ENCODE measurements at regions not wholly inside any gene's neighbourhood (a gene's known extent, or its start where the extent isn't known, plus 50 kb on each side); places are given as distances from the start of the nearest gene placed in this dataset.

GRCh38 chr15:31247404-31247803 lies 79.2 kb upstream of the KLF13 start:
- Histone ChIP-seq H3K9me3 (no peaks in the 10 kb centered on the region), H3K27ac (no peak overlapping the region), H3K27me3 (no peaks in the 10 kb centered on the region), H3K4me3 (no peak overlapping the region), H3K36me3 (ENCODE audit: low read depth, missing control alignments) (no peaks in the 10 kb centered on the region), H3K4me1 (no peaks in the 10 kb centered on the region)
- intact Hi-C loops (cut with DNase I; ENCODE audit: low total_unique reads): no loop called here
- 88 to 92% methylated on average over 13 of the region's 13 CpGs for WGBS, 2 donors
- TF ChIP-seq POLR2A (IDR thresholded peaks at IDR 0.05) (no peak), CTCF (IDR thresholded peaks at IDR 0.05) (no peak)
- DNase-seq: no peak

GRCh38 chr15:31248263-31248662 lies 78.4 kb upstream of the KLF13 start:
- no peaks in the 10 kb centered on the region for H3K4me1 ChIP-seq
- no peaks in the 10 kb centered on the region for H3K27me3 ChIP-seq
- intact Hi-C loops (cut with DNase I; ENCODE audit: low total_unique reads): no loop called here
- no peak for DNase-seq
- no peak overlapping the region for H3K4me3 ChIP-seq
- H3K9me3 ChIP-seq: no peaks in the 10 kb centered on the region
- TF ChIP-seq POLR2A (IDR thresholded peaks at IDR 0.05) (no peak), CTCF (IDR thresholded peaks at IDR 0.05) (no peak)
- H3K27ac ChIP-seq: no peak overlapping the region
- H3K36me3 ChIP-seq (ENCODE audit: low read depth, missing control alignments): no peaks in the 10 kb centered on the region
- 85 to 93% methylated on average over 5 of the region's 5 CpGs for WGBS, 2 donors

GRCh38 chr15:31248951-31249350 lies 77.7 kb upstream of the KLF13 start:
- WGBS, 2 donors: 96 to 100% methylated on average over 1 to 5 of the region's 5 CpGs
- H3K4me1 ChIP-seq: no peaks in the 10 kb centered on the region
- no peaks in the 10 kb centered on the region for H3K27me3 ChIP-seq
- H3K27ac ChIP-seq: no peak overlapping the region
- no peak for TF ChIP-seq POLR2A (IDR thresholded peaks at IDR 0.05)
- no peak for TF ChIP-seq CTCF (IDR thresholded peaks at IDR 0.05)
- H3K4me3 ChIP-seq: no peak overlapping the region
- DNase-seq: no peak
- intact Hi-C loops (cut with DNase I; ENCODE audit: low total_unique reads): no loop called here
- H3K36me3 ChIP-seq (ENCODE audit: low read depth, missing control alignments): no peaks in the 10 kb centered on the region
- H3K9me3 ChIP-seq: no peaks in the 10 kb centered on the region

- intact Hi-C loops (cut with DNase I; ENCODE audit: low total_unique reads): no loop called here
- WGBS, 2 donors: 95 to 100% methylated on average over 4 to 9 of the region's 9 CpGs
- TF ChIP-seq CTCF (IDR thresholded peaks at IDR 0.05) (no peak), POLR2A (IDR thresholded peaks at IDR 0.05) (no peak)
- Histone ChIP-seq H3K27ac (no peak overlapping the region), H3K4me1 (no peaks in the 10 kb centered on the region), H3K36me3 (ENCODE audit: low read depth, missing control alignments) (no peaks in the 10 kb centered on the region), H3K4me3 (no peak overlapping the region), H3K27me3 (no peaks in the 10 kb centered on the region), H3K9me3 (no peaks in the 10 kb centered on the region)
- no peak for DNase-seq
Observed at GRCh38 chr15:31250033-31250432, 76.6 kb upstream of the KLF13 start.

GRCh38 chr15:31251165-31251564 lies 75.5 kb upstream of the KLF13 start:
- intact Hi-C loops (cut with DNase I; ENCODE audit: low total_unique reads): no loop called here
- H3K27ac ChIP-seq: no peak overlapping the region
- H3K4me3 ChIP-seq: no peak overlapping the region
- no peaks in the 10 kb centered on the region for H3K36me3 ChIP-seq (ENCODE audit: low read depth, missing control alignments)
- H3K9me3 ChIP-seq: no peaks in the 10 kb centered on the region
- no peaks in the 10 kb centered on the region for H3K27me3 ChIP-seq
- WGBS, 2 donors: 93 to 98% methylated on average over 7 of the region's 7 CpGs
- DNase-seq: no peak
- no peaks in the 10 kb centered on the region for H3K4me1 ChIP-seq
- TF ChIP-seq CTCF (IDR thresholded peaks at IDR 0.05) (no peak), POLR2A (IDR thresholded peaks at IDR 0.05) (no peak)

Measured in testis (tissue), 2 donors.